ENCODE measurements at regions not wholly inside any gene's neighbourhood (a gene's known extent, or its start where the extent isn't known, plus 50 kb on each side); places are given as distances from the start of the nearest gene placed in this dataset.

DNA sequence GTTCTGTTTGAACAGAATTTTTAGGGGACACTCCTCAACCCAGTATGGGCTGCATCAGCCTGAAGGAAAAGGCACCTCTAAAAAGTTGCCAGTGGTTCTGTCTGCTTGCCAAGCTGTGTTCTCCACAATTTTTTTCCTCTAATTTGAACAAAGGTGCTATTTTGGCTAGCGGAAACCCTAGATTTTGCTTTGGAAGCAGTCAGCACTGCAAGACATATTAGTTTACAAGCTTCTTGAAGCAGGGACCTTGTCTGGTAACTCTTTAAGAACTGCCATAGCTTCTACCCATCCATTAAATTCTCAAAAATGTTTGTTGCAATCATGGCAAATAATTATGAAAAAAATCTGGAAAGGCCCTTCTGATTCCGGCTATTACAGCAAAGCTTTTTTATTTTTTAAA, 75.6 kb upstream of the HEPHL1 start:
- TF ChIP-seq, protein P1, sequence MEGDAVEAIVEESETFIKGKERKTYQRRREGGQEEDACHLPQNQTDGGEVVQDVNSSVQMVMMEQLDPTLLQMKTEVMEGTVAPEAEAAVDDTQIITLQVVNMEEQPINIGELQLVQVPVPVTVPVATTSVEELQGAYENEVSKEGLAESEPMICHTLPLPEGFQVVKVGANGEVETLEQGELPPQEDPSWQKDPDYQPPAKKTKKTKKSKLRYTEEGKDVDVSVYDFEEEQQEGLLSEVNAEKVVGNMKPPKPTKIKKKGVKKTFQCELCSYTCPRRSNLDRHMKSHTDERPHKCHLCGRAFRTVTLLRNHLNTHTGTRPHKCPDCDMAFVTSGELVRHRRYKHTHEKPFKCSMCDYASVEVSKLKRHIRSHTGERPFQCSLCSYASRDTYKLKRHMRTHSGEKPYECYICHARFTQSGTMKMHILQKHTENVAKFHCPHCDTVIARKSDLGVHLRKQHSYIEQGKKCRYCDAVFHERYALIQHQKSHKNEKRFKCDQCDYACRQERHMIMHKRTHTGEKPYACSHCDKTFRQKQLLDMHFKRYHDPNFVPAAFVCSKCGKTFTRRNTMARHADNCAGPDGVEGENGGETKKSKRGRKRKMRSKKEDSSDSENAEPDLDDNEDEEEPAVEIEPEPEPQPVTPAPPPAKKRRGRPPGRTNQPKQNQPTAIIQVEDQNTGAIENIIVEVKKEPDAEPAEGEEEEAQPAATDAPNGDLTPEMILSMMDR (IDR thresholded peaks at IDR 0.05; ENCODE audit: borderline replicate concordance, extremely low read depth, low read length, poor library complexity, severe bottlenecking): no peak
- TF ChIP-seq EZH2 (IDR thresholded peaks at IDR 0.05; ENCODE audit: borderline replicate concordance, low read depth, low read length, severe bottlenecking): no peak

Measured in DND-41 (cell line).